ENCODE measurements at regions not wholly inside any gene's neighbourhood (a gene's known extent, or its start where the extent isn't known, plus 50 kb on each side); places are given as distances from the start of the nearest gene placed in this dataset.

DNA sequence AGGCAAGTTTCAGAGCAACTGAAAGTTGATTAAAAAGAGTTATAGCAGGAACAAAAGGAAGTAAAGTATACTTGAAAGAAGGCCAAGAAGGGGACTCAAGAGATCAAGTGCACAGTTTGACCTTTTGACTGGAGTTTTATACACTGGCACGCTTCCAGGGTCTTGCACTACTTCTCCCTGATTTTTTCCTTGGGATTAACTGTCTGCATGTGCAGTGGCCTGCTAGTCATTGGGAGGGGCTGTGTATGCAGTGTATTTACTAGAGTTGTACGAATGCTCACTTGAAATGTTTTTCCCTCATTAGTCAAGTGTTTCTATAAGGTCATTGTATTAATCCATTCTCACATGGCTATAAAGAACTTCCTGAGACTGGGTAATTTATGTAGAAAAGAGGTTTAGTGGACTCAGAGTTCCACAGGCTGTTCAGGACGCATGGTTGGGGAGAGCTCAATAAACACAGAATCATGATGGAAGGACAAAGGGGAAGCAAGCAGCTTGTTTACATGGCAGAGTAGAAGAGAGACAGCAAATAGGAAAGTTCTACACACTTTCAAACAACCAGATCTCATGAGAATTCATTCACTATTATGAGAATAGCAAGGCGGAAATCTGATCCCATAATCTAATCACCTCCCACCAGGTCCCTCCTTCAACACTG is 571.8 kb downstream of the ZPLD1 start:
- H4K20me1 ChIP-seq (ENCODE audit: insufficient read depth, poor library complexity, severe bottlenecking), result no peaks in the 10 kb centered on the region
- no peak overlapping the region for H3K27ac ChIP-seq
- no peak overlapping the region for H3K4me2 ChIP-seq
- H3K9me3 ChIP-seq (ENCODE audit: low read depth), result no peaks in the 10 kb centered on the region
- H3K36me3 ChIP-seq (replicated peaks; ENCODE audit: insufficient read depth, low read depth), result no peaks in the 10 kb centered on the region
- no peaks in the 10 kb centered on the region for H3K27me3 ChIP-seq
- DNase-seq (ENCODE audit: low spot score), result no peak
- no peak overlapping the region for H3K4me3 ChIP-seq
- no peak overlapping the region for H2AFZ ChIP-seq
- H3K79me2 ChIP-seq, result no peaks in the 10 kb centered on the region
- no peaks in the 10 kb centered on the region for H3K4me1 ChIP-seq (ENCODE audit: insufficient read depth)
- no peaks in the 10 kb centered on the region for H3K9me2 ChIP-seq (replicated peaks; ENCODE audit: insufficient read depth)
- 93% methylated on average over 4 of the region's 4 CpGs for WGBS (ENCODE audit: low lambda C conversion rate, missing lambda C conversion rate)
- TF ChIP-seq, protein P1, sequence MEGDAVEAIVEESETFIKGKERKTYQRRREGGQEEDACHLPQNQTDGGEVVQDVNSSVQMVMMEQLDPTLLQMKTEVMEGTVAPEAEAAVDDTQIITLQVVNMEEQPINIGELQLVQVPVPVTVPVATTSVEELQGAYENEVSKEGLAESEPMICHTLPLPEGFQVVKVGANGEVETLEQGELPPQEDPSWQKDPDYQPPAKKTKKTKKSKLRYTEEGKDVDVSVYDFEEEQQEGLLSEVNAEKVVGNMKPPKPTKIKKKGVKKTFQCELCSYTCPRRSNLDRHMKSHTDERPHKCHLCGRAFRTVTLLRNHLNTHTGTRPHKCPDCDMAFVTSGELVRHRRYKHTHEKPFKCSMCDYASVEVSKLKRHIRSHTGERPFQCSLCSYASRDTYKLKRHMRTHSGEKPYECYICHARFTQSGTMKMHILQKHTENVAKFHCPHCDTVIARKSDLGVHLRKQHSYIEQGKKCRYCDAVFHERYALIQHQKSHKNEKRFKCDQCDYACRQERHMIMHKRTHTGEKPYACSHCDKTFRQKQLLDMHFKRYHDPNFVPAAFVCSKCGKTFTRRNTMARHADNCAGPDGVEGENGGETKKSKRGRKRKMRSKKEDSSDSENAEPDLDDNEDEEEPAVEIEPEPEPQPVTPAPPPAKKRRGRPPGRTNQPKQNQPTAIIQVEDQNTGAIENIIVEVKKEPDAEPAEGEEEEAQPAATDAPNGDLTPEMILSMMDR (IDR thresholded peaks at IDR 0.05; ENCODE audit: poor library complexity), result no peak
- TF ChIP-seq EZH2 (IDR thresholded peaks at IDR 0.05; ENCODE audit: borderline replicate concordance) (no peak), EZH2phosphoT487 (IDR thresholded peaks at IDR 0.05; ENCODE audit: low read depth, severe bottlenecking, unreplicated experiment) (no peak)

DNA sequence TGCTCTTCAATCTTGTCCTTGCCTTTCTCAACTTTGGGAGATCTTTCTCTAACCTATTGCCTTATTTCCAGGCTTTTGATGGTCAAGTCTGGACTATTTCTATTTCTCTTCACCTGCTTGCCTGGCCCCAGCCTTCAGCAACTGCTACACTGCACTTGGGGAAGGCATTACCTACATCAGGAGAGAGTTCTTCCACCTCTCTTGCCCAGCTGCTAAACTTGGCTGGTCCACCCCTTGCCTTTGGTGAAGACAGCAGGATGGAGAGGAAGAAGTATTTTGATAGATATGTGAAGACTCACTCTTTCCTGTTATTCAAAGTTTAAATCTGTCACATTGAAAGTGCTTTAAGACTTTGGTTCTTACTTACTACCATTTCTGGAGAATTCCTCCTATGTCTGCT is 574.8 kb downstream of the ZPLD1 start:
- H3K4me1 ChIP-seq (ENCODE audit: insufficient read depth), result no peaks in the 10 kb centered on the region
- TF ChIP-seq, protein P1 (IDR thresholded peaks at IDR 0.05; ENCODE audit: poor library complexity), result no peak
- TF ChIP-seq EZH2 (IDR thresholded peaks at IDR 0.05; ENCODE audit: borderline replicate concordance) (no peak), EZH2phosphoT487 (IDR thresholded peaks at IDR 0.05; ENCODE audit: low read depth, severe bottlenecking, unreplicated experiment) (no peak)
- no peak for DNase-seq (ENCODE audit: low spot score)

DNA sequence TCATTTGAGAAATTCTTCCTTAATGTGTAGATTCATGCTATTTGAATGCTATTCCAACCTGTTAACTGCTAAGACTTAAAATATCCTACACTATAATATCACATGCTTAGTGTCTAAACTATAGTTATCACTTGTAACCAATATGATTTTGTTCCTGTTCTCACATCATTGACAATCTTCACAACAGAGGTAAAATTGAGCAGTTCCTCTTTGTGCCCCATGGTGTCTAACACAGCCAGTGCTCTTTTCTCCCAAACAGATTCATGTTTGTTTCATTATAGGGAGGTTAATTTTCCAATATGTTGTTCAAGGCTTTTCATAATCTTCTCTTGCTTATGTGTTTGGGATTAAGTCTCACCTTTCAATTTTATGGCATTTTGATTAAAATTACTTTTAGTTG is 591.1 kb downstream of the ZPLD1 start:
- no peaks in the 10 kb centered on the region for H3K4me1 ChIP-seq (ENCODE audit: insufficient read depth)
- H3K4me3 ChIP-seq, result no peak overlapping the region
- H4K20me1 ChIP-seq (ENCODE audit: insufficient read depth, poor library complexity, severe bottlenecking), result no peaks in the 10 kb centered on the region
- no peaks in the 10 kb centered on the region for H3K36me3 ChIP-seq (replicated peaks; ENCODE audit: insufficient read depth, low read depth)
- H3K9me3 ChIP-seq (ENCODE audit: low read depth), result no peaks in the 10 kb centered on the region
- H3K9me2 ChIP-seq (replicated peaks; ENCODE audit: insufficient read depth), result no peaks in the 10 kb centered on the region
- TF ChIP-seq EZH2phosphoT487 (IDR thresholded peaks at IDR 0.05; ENCODE audit: low read depth, severe bottlenecking, unreplicated experiment) (no peak), EZH2 (IDR thresholded peaks at IDR 0.05; ENCODE audit: borderline replicate concordance) (no peak)
- TF ChIP-seq, protein P1 (IDR thresholded peaks at IDR 0.05; ENCODE audit: poor library complexity), result no peak
- no peak overlapping the region for H3K4me2 ChIP-seq
- H2AFZ ChIP-seq, result no peak overlapping the region
- no peak for DNase-seq (ENCODE audit: low spot score)
- H3K27ac ChIP-seq, result no peak overlapping the region
- H3K79me2 ChIP-seq, result no peaks in the 10 kb centered on the region
- H3K27me3 ChIP-seq, result no peaks in the 10 kb centered on the region

More for the DNA sequence above, 574.8 kb downstream of the ZPLD1 start:
- Histone ChIP-seq H3K4me3 (no peak overlapping the region), H3K9me2 (replicated peaks; ENCODE audit: insufficient read depth) (no peaks in the 10 kb centered on the region), H2AFZ (no peak overlapping the region), H3K79me2 (no peaks in the 10 kb centered on the region), H3K4me2 (no peak overlapping the region), H3K36me3 (replicated peaks; ENCODE audit: insufficient read depth, low read depth) (no peaks in the 10 kb centered on the region), H3K9me3 (ENCODE audit: low read depth) (no peaks in the 10 kb centered on the region), H3K27me3 (no peaks in the 10 kb centered on the region), H4K20me1 (ENCODE audit: insufficient read depth, poor library complexity, severe bottlenecking) (no peaks in the 10 kb centered on the region), H3K27ac (no peak overlapping the region)

DNA sequence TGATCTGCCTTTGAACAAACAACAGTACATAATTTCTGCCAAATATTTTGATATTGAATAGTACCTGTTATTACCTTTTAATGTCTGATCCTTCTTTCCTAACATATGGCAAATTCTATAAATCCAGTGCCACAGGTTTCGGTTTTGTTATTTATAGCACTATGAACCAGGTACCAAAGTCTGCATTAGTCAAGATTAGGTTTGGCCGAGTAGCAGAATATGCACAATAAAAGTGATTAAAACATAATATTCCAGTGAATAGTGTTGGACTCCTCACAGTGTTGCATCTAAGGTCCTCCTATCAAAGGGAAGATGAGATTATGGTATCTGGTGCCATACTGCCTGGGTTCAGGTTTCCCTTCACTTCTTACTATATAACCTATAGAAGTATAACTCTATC is 599.0 kb downstream of the ZPLD1 start:
- Histone ChIP-seq H3K4me2 (no peak overlapping the region), H3K4me3 (no peak overlapping the region), H3K36me3 (replicated peaks; ENCODE audit: insufficient read depth, low read depth) (no peaks in the 10 kb centered on the region), H3K27ac (no peak overlapping the region), H3K79me2 (no peaks in the 10 kb centered on the region), H4K20me1 (ENCODE audit: insufficient read depth, poor library complexity, severe bottlenecking) (no peaks in the 10 kb centered on the region), H2AFZ (no peak overlapping the region), H3K9me2 (replicated peaks; ENCODE audit: insufficient read depth) (no peaks in the 10 kb centered on the region), H3K9me3 (ENCODE audit: low read depth) (no peaks in the 10 kb centered on the region), H3K4me1 (ENCODE audit: insufficient read depth) (no peaks in the 10 kb centered on the region), H3K27me3 (no peaks in the 10 kb centered on the region)
- no peak for DNase-seq (ENCODE audit: low spot score)
- WGBS (ENCODE audit: low lambda C conversion rate, missing lambda C conversion rate), result 97% methylated on average over 2 of the region's 2 CpGs
- TF ChIP-seq, protein P1 (IDR thresholded peaks at IDR 0.05; ENCODE audit: poor library complexity), result no peak
- TF ChIP-seq EZH2phosphoT487 (IDR thresholded peaks at IDR 0.05; ENCODE audit: low read depth, severe bottlenecking, unreplicated experiment), result no peak
- no peak for TF ChIP-seq EZH2 (IDR thresholded peaks at IDR 0.05; ENCODE audit: borderline replicate concordance)
